ENCODE measurements at regions not wholly inside any gene's neighbourhood (a gene's known extent, or its start where the extent isn't known, plus 50 kb on each side); places are given as distances from the start of the nearest gene placed in this dataset.

DNA sequence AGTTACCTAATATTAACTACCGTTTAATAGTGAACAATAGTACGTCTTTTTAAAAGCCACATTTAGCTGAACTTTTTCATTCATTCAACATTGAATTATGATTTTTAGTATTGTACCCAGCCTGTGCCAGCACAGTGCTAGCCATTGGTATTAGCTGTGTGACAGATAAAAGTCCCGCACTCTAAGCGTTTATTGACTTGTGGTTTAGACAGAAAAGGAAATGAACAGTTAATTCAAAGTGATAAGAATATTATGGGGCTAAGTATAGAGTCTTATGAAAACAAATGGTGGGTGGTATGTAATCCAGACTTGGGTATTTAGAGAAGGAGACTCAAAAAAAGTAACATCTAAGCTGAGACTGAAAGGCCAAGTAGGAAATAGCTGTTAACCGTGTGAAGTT, 202.3 kb downstream of the RPS12 start:
- no peak overlapping the region for H3K4me3 ChIP-seq
- H3K4me1 ChIP-seq (ENCODE audit: low read depth) = no peaks in the 10 kb centered on the region
- intact Hi-C loops (cut with DNase I, micrococcal nuclease) = no loop called here
- H3K36me3 ChIP-seq (ENCODE audit: low read depth) = no peaks in the 10 kb centered on the region
- DNase-seq = no peak
- no peak for ATAC-seq
- H3K9me3 ChIP-seq = no peaks in the 10 kb centered on the region
- TF ChIP-seq, protein P1, sequence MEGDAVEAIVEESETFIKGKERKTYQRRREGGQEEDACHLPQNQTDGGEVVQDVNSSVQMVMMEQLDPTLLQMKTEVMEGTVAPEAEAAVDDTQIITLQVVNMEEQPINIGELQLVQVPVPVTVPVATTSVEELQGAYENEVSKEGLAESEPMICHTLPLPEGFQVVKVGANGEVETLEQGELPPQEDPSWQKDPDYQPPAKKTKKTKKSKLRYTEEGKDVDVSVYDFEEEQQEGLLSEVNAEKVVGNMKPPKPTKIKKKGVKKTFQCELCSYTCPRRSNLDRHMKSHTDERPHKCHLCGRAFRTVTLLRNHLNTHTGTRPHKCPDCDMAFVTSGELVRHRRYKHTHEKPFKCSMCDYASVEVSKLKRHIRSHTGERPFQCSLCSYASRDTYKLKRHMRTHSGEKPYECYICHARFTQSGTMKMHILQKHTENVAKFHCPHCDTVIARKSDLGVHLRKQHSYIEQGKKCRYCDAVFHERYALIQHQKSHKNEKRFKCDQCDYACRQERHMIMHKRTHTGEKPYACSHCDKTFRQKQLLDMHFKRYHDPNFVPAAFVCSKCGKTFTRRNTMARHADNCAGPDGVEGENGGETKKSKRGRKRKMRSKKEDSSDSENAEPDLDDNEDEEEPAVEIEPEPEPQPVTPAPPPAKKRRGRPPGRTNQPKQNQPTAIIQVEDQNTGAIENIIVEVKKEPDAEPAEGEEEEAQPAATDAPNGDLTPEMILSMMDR (IDR thresholded peaks at IDR 0.05) = no peak

DNA sequence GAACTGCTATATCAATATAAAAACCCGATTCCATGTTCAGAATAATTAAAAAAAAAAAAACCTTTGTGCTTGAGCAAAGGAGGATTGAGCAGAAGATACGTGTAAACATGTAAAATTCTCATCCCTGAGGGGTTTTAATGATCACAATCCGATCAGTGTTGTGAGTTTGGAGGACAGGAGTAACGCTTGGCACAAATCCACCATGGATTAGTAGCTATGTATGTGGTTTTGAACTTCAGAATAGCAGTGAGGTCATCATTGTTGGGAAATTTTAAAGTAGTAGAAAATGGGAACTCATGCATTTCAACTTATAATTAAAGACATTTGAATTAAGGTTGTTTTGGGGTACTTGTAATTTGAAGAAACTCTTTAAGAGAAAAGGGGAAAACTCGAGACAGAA, 203.2 kb downstream of the RPS12 start:
- no peaks in the 10 kb centered on the region for H3K9me3 ChIP-seq

GRCh38 chr6:133026705-133027104, 212.3 kb downstream of the RPS12 start:
- TF ChIP-seq, protein P1 (IDR thresholded peaks at IDR 0.05) = no peak
- H3K4me1 ChIP-seq (ENCODE audit: low read depth) = no peaks in the 10 kb centered on the region
- ATAC-seq (no peak), DNase-seq (no peak)
- intact Hi-C loops (cut with DNase I, micrococcal nuclease) = no loop called here
- no peaks in the 10 kb centered on the region for H3K36me3 ChIP-seq (ENCODE audit: low read depth)
- no peak overlapping the region for H3K4me3 ChIP-seq
- H3K9me3 ChIP-seq = peaks cover 3% of the 10 kb centered on the region

More for the DNA sequence above, 203.2 kb downstream of the RPS12 start:
- DNase-seq (no peak), ATAC-seq (no peak)
- H3K4me1 ChIP-seq (ENCODE audit: low read depth) = no peaks in the 10 kb centered on the region
- H3K36me3 ChIP-seq (ENCODE audit: low read depth) = no peaks in the 10 kb centered on the region
- H3K4me3 ChIP-seq = no peak overlapping the region
- TF ChIP-seq, protein P1 (IDR thresholded peaks at IDR 0.05) = no peak
- intact Hi-C loops (cut with DNase I, micrococcal nuclease) = no loop called here

GRCh38 chr6:133033263-133033662, 207.9 kb upstream of the EYA4 start:
- no peaks in the 10 kb centered on the region for H3K36me3 ChIP-seq (ENCODE audit: low read depth)
- TF ChIP-seq, protein P1 (IDR thresholded peaks at IDR 0.05) = no peak
- no peaks in the 10 kb centered on the region for H3K9me3 ChIP-seq
- ATAC-seq (no peak), DNase-seq (no peak)
- intact Hi-C loops (cut with DNase I, micrococcal nuclease) = no loop called here
- H3K4me1 ChIP-seq (ENCODE audit: low read depth) = no peaks in the 10 kb centered on the region
- no peak overlapping the region for H3K4me3 ChIP-seq

GRCh38 chr6:133034509-133035206, 206.5 kb upstream of the EYA4 start:
- TF ChIP-seq, protein P1 (IDR thresholded peaks at IDR 0.05) = no peak
- H3K4me3 ChIP-seq = no peak overlapping the region
- no peaks in the 10 kb centered on the region for H3K4me1 ChIP-seq (ENCODE audit: low read depth)
- no peaks in the 10 kb centered on the region for H3K36me3 ChIP-seq (ENCODE audit: low read depth)
- DNase-seq = no peak
- H3K9me3 ChIP-seq = no peaks in the 10 kb centered on the region
- intact Hi-C loops (cut with DNase I, micrococcal nuclease) = no loop called here
- ATAC-seq = no peak

All from mucosa of descending colon (tissue), 3 donors.